K562 (cell line): ENCODE measurements at regions not wholly inside any gene's neighbourhood (a gene's known extent, or its start where the extent isn't known, plus 50 kb on each side); places are given as distances from the start of the nearest gene placed in this dataset.

ENCODE experiments used
- ATAC-seq: fragments of 200-7000 bp; cut with Tn5 transposase; 3 replicates; pipeline ENCODE4 v1.9.1; 2020; ENCODE audit warnings: moderate library complexity
- BruUV-seq: library from RNA; stranded (reverse); fragments of 400-500 nt; replicated peaks from 2 replicates; lab custom pipeline; 2021; lab: Mats Ljungman, UMichigan
- CTCF ChIA-PET: fragments of 300-600 bp; formaldehyde crosslinking; extraction: SDS; loops from one replicate; lab custom pipeline; 2021; ENCODE audit warnings: low intra/inter-chr PET ratio; lab: Yijun Ruan, JAX
- POLR2A ChIA-PET: fragments of 300-600, 350-650 bp; sonication (Branson Sonifier 250); formaldehyde crosslinking; extraction: SDS; loops from one replicate; lab custom pipeline; 2021; ENCODE audit warnings: antibody characterized with exemption, inconsistent platforms; lab: Yijun Ruan, JAX
- DNase-seq, 4 experiments: peaks; one replicate each; pipeline versions ENCODE4 v3.0.0 to v3.0.0-alpha.2; 2011 to 2018; ENCODE audit warnings: low spot score in 3 of 4, mixed read lengths in 3 of 4; ENCODE audit errors: extremely low read depth in 1 of 4
- FAIRE-seq: peaks from 2 replicates; lab custom pipeline; 2011; peaks lifted over from hg19 to GRCh38; lab: Jason Lieb, UNC
- H2AFZ ChIP-seq: 2 replicates; pipeline ENCODE4 v1.6.0; 2011; ENCODE audit warnings: low read depth, low read length, control low read depth, inconsistent platforms
- H3K27ac ChIP-seq: fragments of 200-600 bp; 3 replicates; pipeline ENCODE4 v1.8.0; 2011; ENCODE audit warnings: low read depth, mild to moderate bottlenecking, control low read depth, inconsistent platforms, low read length, moderate library complexity, mixed read lengths; ENCODE audit errors: extremely low read depth
- H3K27me3 ChIP-seq, 2 experiments: fragments of 300-600 bp in 1 of 2; 2 replicates in 1 of 2; 3 replicates in 1 of 2; pipeline versions ENCODE4 v1.6.0 to v1.8.0; 2011; ENCODE audit warnings: inconsistent platforms in 2 of 2, low read length in 2 of 2, mild to moderate bottlenecking in 1 of 2, mixed read lengths in 1 of 2, moderate library complexity in 1 of 2; ENCODE audit not compliant: control insufficient read depth in 2 of 2, insufficient read depth in 2 of 2
- H3K36me3 ChIP-seq: fragments of 300-600 bp; 3 replicates; pipeline ENCODE4 v1.8.0; 2011; ENCODE audit warnings: mild to moderate bottlenecking, low read length, inconsistent platforms; ENCODE audit not compliant: control insufficient read depth, insufficient read depth
- H3K4me1 ChIP-seq, 2 experiments: fragments of 200-600 bp in 1 of 2; replicated peaks in 1 of 2; 2 replicates in 1 of 2; 3 replicates in 1 of 2; pipeline versions ENCODE4 v1.5.1 to v1.8.0; 2011; ENCODE audit warnings: inconsistent platforms in 2 of 2, low read length in 2 of 2, mild to moderate bottlenecking in 1 of 2, mixed read lengths in 1 of 2, moderate library complexity in 1 of 2; ENCODE audit not compliant: control insufficient read depth in 2 of 2, insufficient read depth in 2 of 2
- H3K4me2 ChIP-seq: 2 replicates; pipeline ENCODE4 v1.6.1; 2011; ENCODE audit warnings: low read length, control low read depth, inconsistent platforms, mixed read lengths; ENCODE audit not compliant: insufficient read depth
- H3K4me3 ChIP-seq: fragments of 200-600 bp; sonication (generic), shearing (Covaris generic); 2 replicates; pipeline ENCODE4 v1.5.1; 2016; ENCODE audit warnings: control low read depth, inconsistent platforms
- H3K79me2 ChIP-seq: fragments of 200-600 bp; 3 replicates; pipeline ENCODE4 v1.8.0; 2011; ENCODE audit warnings: low read length, inconsistent platforms; ENCODE audit not compliant: control insufficient read depth, insufficient read depth
- H3K9ac ChIP-seq, 2 experiments: 2 replicates each; pipeline versions ENCODE4 v1.6.0 to v1.6.1; 2011; ENCODE audit warnings: low read depth in 2 of 2, low read length in 2 of 2, control low read depth in 1 of 2, inconsistent platforms in 1 of 2, mild to moderate bottlenecking in 1 of 2, mixed read lengths in 1 of 2; ENCODE audit not compliant: insufficient read depth in 1 of 2
- H3K9me1 ChIP-seq: one replicate; pipeline ENCODE4 v1.6.0; 2011; ENCODE audit warnings: inconsistent platforms, mild to moderate bottlenecking, low read length, moderate library complexity; ENCODE audit not compliant: control insufficient read depth, insufficient read depth
- H3K9me3 ChIP-seq: replicated peaks from 2 replicates; pipeline ENCODE4 v1.5.1; 2011; ENCODE audit warnings: low read depth, low read length, inconsistent platforms; ENCODE audit not compliant: control insufficient read depth, insufficient read depth
- H4K20me1 ChIP-seq: replicated peaks from 2 replicates; pipeline ENCODE4 v1.6.1; 2011; ENCODE audit warnings: low read length, inconsistent platforms, mixed read lengths; ENCODE audit not compliant: control insufficient read depth, insufficient read depth
- CHAMP1 ChIP-seq: fragments of 450-650 bp; IDR thresholded peaks from 2 replicates; pipeline ENCODE4 v1.6.1; 2016; ENCODE audit warnings: mild to moderate bottlenecking
- FOXA3 ChIP-seq, 2 experiments: fragments of 450-650 bp in 1 of 2; sonication (generic) in 1 of 2; formaldehyde crosslinking; IDR thresholded peaks in 1 of 2; conservative IDR thresholded peaks in 1 of 2; 2 replicates each; pipeline versions ENCODE4 v1.4.0 to v1.8.0; 2020 to 2022; ENCODE audit warnings: mild to moderate bottlenecking in 2 of 2, missing genetic modification reagents in 1 of 2
- GATAD2A ChIP-seq: fragments of 450-650 bp; IDR thresholded peaks from 2 replicates; pipeline ENCODE4 v1.6.1; 2017
- GTF3C2 ChIP-seq: IDR thresholded peaks from 3 replicates; pipeline ENCODE4 v1.6.1; 2011; ENCODE audit warnings: borderline replicate concordance, mild to moderate bottlenecking, moderate library complexity; ENCODE audit not compliant: insufficient read length; ENCODE audit errors: extremely low read depth
- HCFC1 ChIP-seq: IDR thresholded peaks from 2 replicates; pipeline ENCODE4 v1.6.1; 2012; ENCODE audit warnings: low read depth, low read length, improper control_type of control experiment
- HMG20A ChIP-seq: fragments of 450-650 bp; formaldehyde crosslinking; conservative IDR thresholded peaks from 2 replicates; pipeline ENCODE4 v1.4.0; 2020; ENCODE audit warnings: mild to moderate bottlenecking, mixed read lengths
- MYC ChIP-seq, 2 experiments: fragments of 250-450 bp in 1 of 2; sonication (Bioruptor Pico) in 1 of 2; IDR thresholded peaks; 2 replicates each; pipeline versions ENCODE4 v1.5.1 to v1.6.1; 2012 to 2021; ENCODE audit warnings: low read depth in 2 of 2, borderline replicate concordance in 1 of 2, improper control_type of control experiment in 1 of 2, low read length in 1 of 2, mild to moderate bottlenecking in 1 of 2, moderate library complexity in 1 of 2
- NEUROD1 ChIP-seq: fragments of 150-350 bp; IDR thresholded peaks from 2 replicates; pipeline ENCODE4 v1.6.1; 2014; ENCODE audit warnings: borderline replicate concordance, low read length, low read depth; ENCODE audit not compliant: partially characterized antibody
- NONO ChIP-seq, 2 experiments: fragments of 200-400 bp in 1 of 2; fragments of 450-650 bp in 1 of 2; formaldehyde crosslinking in 1 of 2; IDR thresholded peaks; 2 replicates each; pipeline ENCODE4 v1.6.1; 2017; ENCODE audit warnings: low read depth in 2 of 2, mild to moderate bottlenecking in 2 of 2, moderate library complexity in 2 of 2, low read length in 1 of 2
- POLR3A ChIP-seq: IDR thresholded peaks from 2 replicates; pipeline ENCODE4 v1.6.1; 2011; ENCODE audit warnings: borderline replicate concordance, mild to moderate bottlenecking, moderate library complexity; ENCODE audit not compliant: insufficient read length, insufficient read depth; ENCODE audit errors: extremely low read depth
- RCOR1 ChIP-seq, 2 experiments: IDR thresholded peaks; 2 replicates each; pipeline ENCODE4 v1.6.1; 2012; ENCODE audit warnings: low read depth in 2 of 2, low read length in 2 of 2, borderline replicate concordance in 1 of 2, improper control_type of control experiment in 1 of 2
- RHOXF2B ChIP-seq: fragments of 250-450 bp; sonication (Bioruptor Pico); conservative IDR thresholded peaks from 2 replicates; pipeline ENCODE4 v1.5.1; 2021
- SMARCA5 ChIP-seq: fragments of 450-650 bp; IDR thresholded peaks from 2 replicates; pipeline ENCODE4 v1.6.1; 2016
- TAF9B ChIP-seq: fragments of 450-650 bp; IDR thresholded peaks from 2 replicates; pipeline ENCODE4 v1.6.1; 2018; ENCODE audit warnings: mild to moderate bottlenecking; ENCODE audit not compliant: partially characterized antibody
- ZBTB8A ChIP-seq: fragments of 450-650 bp; IDR thresholded peaks from 2 replicates; pipeline ENCODE4 v1.6.1; 2018; ENCODE audit warnings: mild to moderate bottlenecking, moderate library complexity; ENCODE audit not compliant: partially characterized antibody
- ZC3H8 ChIP-seq: fragments of 450-650 bp; IDR thresholded peaks from 2 replicates; pipeline ENCODE4 v1.6.1; 2017
- ZNF512 ChIP-seq: IDR thresholded peaks from 2 replicates; pipeline ENCODE4 v1.6.1; 2016; ENCODE audit warnings: missing genetic modification characterization, missing compliant biosample characterization
- WGBS: fragments of 100-300 bp; shearing (Covaris generic); methylation state at CpG from one replicate; pipeline ENCODE4 v1.1.6; 2016; ENCODE audit warnings: low coverage, mixed read lengths; ENCODE audit not compliant: insufficient coverage; ENCODE audit errors: missing lambda C conversion rate; 5-methylcytosine and 5-hydroxymethylcytosine counted together
- in situ Hi-C: fragments of 300-500 bp; cut with MboI; formaldehyde crosslinking; loops from 4 replicates; pipeline ENCODE4 v1.15.0; 2018; ENCODE audit warnings: inconsistent platforms, mixed read lengths
- intact Hi-C: fragments of 100-400 bp; cut with micrococcal nuclease; formaldehyde crosslinking; loops from 2 replicates; pipeline ENCODE4 v1.14.2; 2022

- H3K9me3 ChIP-seq, result no peaks in the 10 kb centered on the region
- H2AFZ ChIP-seq, result no peak overlapping the region
- no peak overlapping the region for H3K4me2 ChIP-seq
- H3K27me3 ChIP-seq, result no peaks in the 10 kb centered on the region
- H4K20me1 ChIP-seq, result no peaks in the 10 kb centered on the region
- no peaks in the 10 kb centered on the region for H3K79me2 ChIP-seq
- WGBS, result 0% methylated on average over 1 of the region's 1 CpG
- no peak for ATAC-seq
- intact Hi-C loops (no loop called here), in situ Hi-C loops (no loop called here)
- no peaks in the 10 kb centered on the region for H3K4me1 ChIP-seq
- H3K27ac ChIP-seq, result no peak overlapping the region
- no peak for DNase-seq
- H3K4me3 ChIP-seq, result no peak overlapping the region
- ChIA-PET CTCF (no interaction called here), POLR2A (no interaction called here)
- BruUV-seq, result no TSS peak
- no peak overlapping the region for H3K9ac ChIP-seq
- no peak for FAIRE-seq
- H3K36me3 ChIP-seq, result no peaks in the 10 kb centered on the region
- H3K9me1 ChIP-seq, result no peaks in the 10 kb centered on the region
- TF ChIP-seq ZC3H8 (no peak), RHOXF2B (CRISPR knock-in tag) (no peak), NONO (IDR thresholded peaks at IDR 0.05; ENCODE audit: low read depth in 2 of 2, low read length in 1 of 2) (no peak), FOXA3 (CRISPR knock-in tag; conservative IDR thresholded peaks at IDR 0.05 in 1 of 2, IDR thresholded peaks at IDR 0.05 in 1 of 2) (no peak), MYC (IDR thresholded peaks at IDR 0.05; ENCODE audit: low read depth, low read length) (no peak), MYC (CRISPR knock-in tag; IDR thresholded peaks at IDR 0.05; ENCODE audit: borderline replicate concordance, low read depth) (no peak), TAF9B (no peak), HMG20A (CRISPR knock-in tag) (no peak), POLR3A (no peak), ZBTB8A (no peak), GTF3C2 (no peak), GATAD2A (no peak), SMARCA5 (no peak), RCOR1 (IDR thresholded peaks at IDR 0.05; ENCODE audit: borderline replicate concordance in 1 of 2, low read depth in 2 of 2, low read length in 2 of 2) (no peak), NEUROD1 (no peak), CHAMP1 (no peak), ZNF512 (tag) (no peak), HCFC1 (no peak)
Measured at GRCh38 chr5:40033009-40033408, 608.2 kb upstream of the DAB2 start.
